Heart left ventricle (tissue), 16 donors: ENCODE measurements at regions not wholly inside any gene's neighbourhood (a gene's known extent, or its start where the extent isn't known, plus 50 kb on each side); places are given as distances from the start of the nearest gene placed in this dataset.

Source experiments
- ATAC-seq, 4 donors: fragments of 200-7000 bp; cut with Tn5 transposase; one replicate each; pipeline ENCODE4 v1.9.1; 2020 to 2022; ENCODE audit warnings: moderate library complexity in 4 of 4, mild to moderate bottlenecking in 3 of 4, moderate number of reproducible peaks in 1 of 4
- DNase-seq, 5 donors: peaks; one replicate each; pipeline ENCODE4 v3.0.0-alpha.2; 2020
- H3K27ac ChIP-seq, 12 donors: fragments of 200-600 bp; sonication (generic) in 4 of 12; one replicate each; pipeline versions ENCODE4 v1.5.0 to v1.8.0; 2016 to 2022; ENCODE audit warnings: mild to moderate bottlenecking in 2 of 12
- H3K27me3 ChIP-seq, 9 donors: fragments of 200-600 bp; sonication (generic) in 2 of 9; one replicate each; pipeline versions ENCODE4 v1.5.1 to v1.8.0; 2016 to 2022; ENCODE audit warnings: mild to moderate bottlenecking in 3 of 9
- H3K36me3 ChIP-seq, 9 donors: fragments of 200-600 bp; sonication (generic) in 2 of 9; one replicate each; pipeline versions ENCODE4 v1.5.0 to v1.8.0; 2018 to 2022; ENCODE audit warnings: mild to moderate bottlenecking in 2 of 9
- H3K4me1 ChIP-seq, 12 donors: fragments of 200-600 bp; sonication (generic) in 4 of 12; one replicate each; pipeline versions ENCODE4 v1.5.0 to v1.8.0; 2016 to 2022; ENCODE audit warnings: mild to moderate bottlenecking in 3 of 12
- H3K4me3 ChIP-seq, 12 donors: fragments of 200-600 bp; sonication (generic) in 4 of 12; one replicate each; pipeline versions ENCODE4 v1.5.0 to v1.8.0; 2017 to 2022; ENCODE audit warnings: mild to moderate bottlenecking in 9 of 12, moderate library complexity in 4 of 12
- H3K9me3 ChIP-seq, 12 donors: fragments of 200-600 bp; sonication (generic) in 4 of 12; one replicate each; pipeline versions ENCODE4 v1.5.0 to v1.8.0; 2016 to 2022; ENCODE audit warnings: mild to moderate bottlenecking in 1 of 12
- CTCF ChIP-seq, 12 donors: fragments of 200-600 bp; sonication (generic) in 4 of 12; IDR thresholded peaks; one replicate each; pipeline versions ENCODE4 v1.5.0 to v1.8.0; 2018 to 2022; ENCODE audit warnings: antibody characterized with exemption in 12 of 12, mild to moderate bottlenecking in 5 of 12
- POLR2A ChIP-seq, 2 donors: fragments of 450-650 bp; IDR thresholded peaks; one replicate each; pipeline ENCODE4 v1.6.1; 2017; ENCODE audit warnings: antibody characterized with exemption in 2 of 2, mild to moderate bottlenecking in 2 of 2, moderate library complexity in 2 of 2
- WGBS, 4 donors: extraction: QIAGEN DNeasy Blood & Tissue Kit in 2 of 4; methylation state at CpG; one replicate each; pipeline versions ENCODE4 v1.1.5 to v1.1.7; 2013 to 2018; 5-methylcytosine and 5-hydroxymethylcytosine counted together
- intact Hi-C, 10 donors: fragments of 100-400 bp; cut with DNase I; formaldehyde crosslinking; loops; one replicate each; pipeline versions ENCODE4 v1.11.1 to v1.14.2; 2022
- donor health status: ischemic (EF 13 %, LVEDD 7.1; RV severe dilation, severe dysfunction).
- donor health status: healthy with polysubstance abuse.
- donor health status: DM: no; HTN: yes; CAD: no.
- donor health status: DM: no; HTN: no; CAD: no.
- donor health status: ischemic (EF 25% LVEDD 6.9; RV normal size, moderate dysfunction).
- donor health status: ischemic (EF 25% LVEDD 5.7; RV mildly dilated, moderate dysfunction).
- donor health status: healthy.
- donor health status: DM: yes; HTN: yes; CAD: no.
- donor health status: ischemic (EF 35%, LVEDD 5.7; RV mildly dilated, moderate dysfunction).
- donor health status: nonischemic (EF 11% LVEDD 7.7; RV severe dilation, severe dysfunction).
- donor health status: DM: yes; HTN: yes; CAD: no.
- donor health status: PGD.
- donor health status: ischemic (EF 29% LVEDD 5.4; RV normal size, mild dysfunction).
- donor health status: nonischemic (EF 23%, LVEDD 6.1; RV moderate dilation, normal function).

- intact Hi-C loops, result no loop called here
- DNase-seq, result peak in 1 of 5 donors; percentile 10
- Histone ChIP-seq H3K27ac (no peak overlapping the region), H3K9me3 (peaks cover 0 to 35% (median 4%) of the 10 kb centered on the region in 12 donors), H3K4me1 (no peaks in the 10 kb centered on the region), H3K27me3 (peaks cover 0 to 5% (median 0%) of the 10 kb centered on the region in 9 donors), H3K4me3 (no peak overlapping the region), H3K36me3 (no peaks in the 10 kb centered on the region)
- no peak for ATAC-seq
- TF ChIP-seq CTCF (IDR thresholded peaks at IDR 0.05), result no peak
- TF ChIP-seq POLR2A (IDR thresholded peaks at IDR 0.05), result no peak
- 82 to 92% (median 90%) methylated on average over 7 of the region's 7 CpGs for WGBS, 4 donors
Measured at GRCh38 chr1:47608296-47608875, 170.5 kb downstream of the FOXD2 start.

- Histone ChIP-seq H3K4me3 (no peak overlapping the region), H3K36me3 (no peaks in the 10 kb centered on the region), H3K27ac (no peak overlapping the region), H3K4me1 (no peaks in the 10 kb centered on the region), H3K27me3 (peaks cover 0 to 5% (median 0%) of the 10 kb centered on the region in 9 donors), H3K9me3 (peaks cover 0 to 6% (median 0%) of the 10 kb centered on the region in 12 donors)
- TF ChIP-seq CTCF (IDR thresholded peaks at IDR 0.05) (no peak), POLR2A (IDR thresholded peaks at IDR 0.05) (no peak)
- no peak for DNase-seq
- 29 to 45% (median 37%) methylated on average over 2 of the region's 2 CpGs for WGBS, 4 donors
- intact Hi-C loops, result no loop called here
- no peak for ATAC-seq
Measured at GRCh38 chr1:47611992-47612391, 174.1 kb downstream of the FOXD2 start.

GRCh38 chr1:47612819-47613218, 175.0 kb downstream of the FOXD2 start:
- peaks cover 0 to 6% (median 0%) of the 10 kb centered on the region in 12 donors for H3K9me3 ChIP-seq
- TF ChIP-seq CTCF (IDR thresholded peaks at IDR 0.05) (no peak), POLR2A (IDR thresholded peaks at IDR 0.05) (no peak)
- no peak for ATAC-seq
- H3K36me3 ChIP-seq, result no peaks in the 10 kb centered on the region
- 89 to 96% (median 94%) methylated on average over 1 of the region's 1 CpG for WGBS, 4 donors
- no peak overlapping the region for H3K4me3 ChIP-seq
- H3K4me1 ChIP-seq, result no peaks in the 10 kb centered on the region
- DNase-seq, result no peak
- no peak overlapping the region for H3K27ac ChIP-seq
- intact Hi-C loops, result no loop called here
- peaks cover 0 to 5% (median 0%) of the 10 kb centered on the region in 9 donors for H3K27me3 ChIP-seq

- 77 to 86% (median 82%) methylated on average over 2 to 3 of the region's 3 CpGs for WGBS, 4 donors
- intact Hi-C loops, result no loop called here
Measured at GRCh38 chr1:47616036-47616435, 178.2 kb downstream of the FOXD2 start.

More at GRCh38 chr1:47616036-47616435, 178.2 kb downstream of the FOXD2 start:
- H3K9me3 ChIP-seq, result no peaks in the 10 kb centered on the region
- ATAC-seq (no peak), DNase-seq (peak in 1 of 5 donors; percentile 11)
- H3K36me3 ChIP-seq, result no peaks in the 10 kb centered on the region
- H3K27ac ChIP-seq, result no peak overlapping the region
- H3K4me3 ChIP-seq, result no peak overlapping the region
- H3K27me3 ChIP-seq, result peaks cover 0 to 5% (median 0%) of the 10 kb centered on the region in 9 donors
- H3K4me1 ChIP-seq, result peaks cover 0 to under 1% (median 0%) of the 10 kb centered on the region in 12 donors
- TF ChIP-seq CTCF (IDR thresholded peaks at IDR 0.05), result no peak
- TF ChIP-seq POLR2A (IDR thresholded peaks at IDR 0.05), result no peak
